CD8-positive, alpha-beta memory T cell (primary cell): ENCODE measurements at regions not wholly inside any gene's neighbourhood (a gene's known extent, or its start where the extent isn't known, plus 50 kb on each side); places are given as distances from the start of the nearest gene placed in this dataset.

Experiments
- CTCF ChIA-PET: fragments of 350-600 bp; sonication (Branson Sonifier 250); formaldehyde crosslinking; loops from one replicate; lab custom pipeline; 2021; ENCODE audit warnings: antibody characterized with exemption; lab: Charles Lee
- POLR2A ChIA-PET: fragments of 350-600 bp; sonication (Branson Sonifier 250); formaldehyde crosslinking; loops from one replicate; lab custom pipeline; 2021; ENCODE audit warnings: antibody characterized with exemption; lab: Charles Lee
- DNase-seq, 5 donors: peaks; one replicate each; pipeline versions ENCODE4 v3.0.0 to v3.0.0-alpha.2; 2020 to 2022; ENCODE audit warnings: mixed read lengths in 1 of 5
- H3K27ac ChIP-seq: one replicate; pipeline ENCODE4 v1.7.0; 2013; ENCODE audit warnings: low read depth, mild to moderate bottlenecking, low read length, moderate library complexity
- H3K27me3 ChIP-seq: 2 replicates; pipeline ENCODE4 v1.7.0; 2013; ENCODE audit warnings: low read length, mild to moderate bottlenecking; ENCODE audit not compliant: insufficient read depth, poor library complexity, severe bottlenecking
- H3K36me3 ChIP-seq: 2 replicates; pipeline ENCODE4 v1.7.0; 2013; ENCODE audit warnings: mild to moderate bottlenecking, low read length, moderate library complexity; ENCODE audit not compliant: insufficient read depth
- H3K4me1 ChIP-seq: 2 replicates; pipeline ENCODE4 v1.7.0; 2013; ENCODE audit warnings: mild to moderate bottlenecking, low read length, moderate library complexity; ENCODE audit not compliant: insufficient read depth
- H3K4me3 ChIP-seq: 2 replicates; pipeline ENCODE4 v1.7.0; 2013; ENCODE audit warnings: mild to moderate bottlenecking, low read length
- H3K9me3 ChIP-seq: 2 replicates; pipeline ENCODE4 v1.7.0; 2013; ENCODE audit warnings: mild to moderate bottlenecking, low read length
- H3K27ac Mint-ChIP-seq, 8 donors: one replicate each; pipeline ENCODE4 v1.8.0; 2020 to 2021; ENCODE audit warnings: mixed read lengths in 8 of 8, mild to moderate bottlenecking in 6 of 8, inconsistent platforms in 3 of 8, moderate library complexity in 3 of 8
- H3K27me3 Mint-ChIP-seq, 2 donors: one replicate each; pipeline ENCODE4 v1.8.0; 2020 to 2021; ENCODE audit warnings: mixed read lengths in 2 of 2, mild to moderate bottlenecking in 1 of 2, moderate library complexity in 1 of 2
- H3K36me3 Mint-ChIP-seq, 3 donors: one replicate each; pipeline ENCODE4 v1.8.0; 2020 to 2021; ENCODE audit warnings: mixed read lengths in 3 of 3, inconsistent platforms in 1 of 3, mild to moderate bottlenecking in 1 of 3
- H3K4me1 Mint-ChIP-seq, 3 donors: one replicate each; pipeline ENCODE4 v1.8.0; 2020 to 2021; ENCODE audit warnings: mixed read lengths in 3 of 3, inconsistent platforms in 1 of 3, mild to moderate bottlenecking in 1 of 3
- H3K4me3 Mint-ChIP-seq, 7 donors: one replicate each; pipeline ENCODE4 v1.8.0; 2020 to 2021; ENCODE audit warnings: mixed read lengths in 7 of 7, mild to moderate bottlenecking in 6 of 7, moderate library complexity in 4 of 7, inconsistent platforms in 2 of 7
- H3K9me3 Mint-ChIP-seq, 5 donors: one replicate each; pipeline ENCODE4 v1.8.0; 2020 to 2022; ENCODE audit warnings: mixed read lengths in 5 of 5, mild to moderate bottlenecking in 3 of 5, moderate library complexity in 2 of 5, inconsistent platforms in 1 of 5

GRCh38 chr2:80715433-80715832, 410.9 kb upstream of the LRRTM1 start:
- Histone ChIP-seq H3K27ac (no peak overlapping the region), H3K4me1 (no peaks in the 10 kb centered on the region), H3K36me3 (no peaks in the 10 kb centered on the region), H3K4me3 (no peak overlapping the region), H3K27me3 (no peaks in the 10 kb centered on the region), H3K9me3 (no peaks in the 10 kb centered on the region)
- Mint-ChIP-seq H3K4me1 (no peaks in the 10 kb centered on the region), H3K27ac (no peak overlapping the region), H3K4me3 (no peak overlapping the region), H3K36me3 (no peaks in the 10 kb centered on the region), H3K27me3 (no peaks in the 10 kb centered on the region), H3K9me3 (peaks cover 4 to 25% (median 12%) of the 10 kb centered on the region in 5 donors)
- ChIA-PET CTCF (no interaction called here), POLR2A (no interaction called here)
- DNase-seq, result no peak

GRCh38 chr2:80711915-80712314, 407.4 kb upstream of the LRRTM1 start:
- no peak overlapping the region for H3K27ac ChIP-seq
- H3K4me3 ChIP-seq, result no peak overlapping the region
- no peaks in the 10 kb centered on the region for H3K36me3 ChIP-seq
- no peaks in the 10 kb centered on the region for H3K4me1 ChIP-seq
- H3K9me3 ChIP-seq, result no peaks in the 10 kb centered on the region
- peaks cover 5 to 29% (median 14%) of the 10 kb centered on the region in 5 donors for H3K9me3 Mint-ChIP-seq
- no peaks in the 10 kb centered on the region for H3K27me3 ChIP-seq
- ChIA-PET POLR2A (no interaction called here), CTCF (no interaction called here)
- no peaks in the 10 kb centered on the region for H3K27me3 Mint-ChIP-seq
- H3K27ac Mint-ChIP-seq, result no peak overlapping the region
- no peaks in the 10 kb centered on the region for H3K4me1 Mint-ChIP-seq
- DNase-seq, result no peak
- no peaks in the 10 kb centered on the region for H3K36me3 Mint-ChIP-seq
- no peak overlapping the region for H3K4me3 Mint-ChIP-seq

GRCh38 chr2:80706951-80707350, 402.4 kb upstream of the LRRTM1 start:
- H3K27me3 Mint-ChIP-seq, result no peaks in the 10 kb centered on the region
- H3K9me3 Mint-ChIP-seq, result peaks cover 9 to 25% (median 11%) of the 10 kb centered on the region in 5 donors
- no peak overlapping the region for H3K27ac Mint-ChIP-seq
- ChIA-PET POLR2A (no interaction called here), CTCF (no interaction called here)
- no peak overlapping the region for H3K27ac ChIP-seq
- H3K4me1 Mint-ChIP-seq, result no peaks in the 10 kb centered on the region
- DNase-seq, result no peak
- H3K36me3 ChIP-seq, result no peaks in the 10 kb centered on the region
- H3K4me3 Mint-ChIP-seq, result no peak overlapping the region
- no peaks in the 10 kb centered on the region for H3K9me3 ChIP-seq
- H3K4me1 ChIP-seq, result no peaks in the 10 kb centered on the region
- no peaks in the 10 kb centered on the region for H3K27me3 ChIP-seq
- H3K4me3 ChIP-seq, result no peak overlapping the region
- H3K36me3 Mint-ChIP-seq, result peaks cover 0 to 1% (median 0%) of the 10 kb centered on the region in 3 donors

GRCh38 chr2:80706541-80706940, 402.0 kb upstream of the LRRTM1 start:
- Mint-ChIP-seq H3K27me3 (no peaks in the 10 kb centered on the region), H3K4me3 (no peak overlapping the region), H3K9me3 (peaks cover 9 to 25% (median 15%) of the 10 kb centered on the region in 5 donors), H3K27ac (no peak overlapping the region), H3K36me3 (peaks cover 0 to 1% (median 0%) of the 10 kb centered on the region in 3 donors), H3K4me1 (no peaks in the 10 kb centered on the region)
- ChIA-PET POLR2A (no interaction called here), CTCF (no interaction called here)
- Histone ChIP-seq H3K4me3 (no peak overlapping the region), H3K27ac (no peak overlapping the region), H3K4me1 (no peaks in the 10 kb centered on the region), H3K27me3 (no peaks in the 10 kb centered on the region), H3K9me3 (no peaks in the 10 kb centered on the region), H3K36me3 (no peaks in the 10 kb centered on the region)
- no peak for DNase-seq

- no peaks in the 10 kb centered on the region for H3K4me1 Mint-ChIP-seq
- no peak overlapping the region for H3K4me3 Mint-ChIP-seq
- POLR2A ChIA-PET, result no interaction called here
- Histone ChIP-seq H3K9me3 (no peaks in the 10 kb centered on the region), H3K27ac (no peak overlapping the region), H3K27me3 (no peaks in the 10 kb centered on the region), H3K4me1 (no peaks in the 10 kb centered on the region), H3K36me3 (no peaks in the 10 kb centered on the region), H3K4me3 (no peak overlapping the region)
- no peak overlapping the region for H3K27ac Mint-ChIP-seq
- no peaks in the 10 kb centered on the region for H3K27me3 Mint-ChIP-seq
- peaks cover 0 to 1% (median 0%) of the 10 kb centered on the region in 3 donors for H3K36me3 Mint-ChIP-seq
- no peak for DNase-seq
- CTCF ChIA-PET, result no interaction called here
- H3K9me3 Mint-ChIP-seq, result peaks cover 9 to 37% (median 14%) of the 10 kb centered on the region in 5 donors
Measured at GRCh38 chr2:80703532-80703931, 399.0 kb upstream of the LRRTM1 start.

- Mint-ChIP-seq H3K27ac (peak overlapping the region in 1 of 8 donors; percentile 34), H3K9me3 (peaks cover 9 to 34% (median 13%) of the 10 kb centered on the region in 5 donors), H3K4me1 (no peaks in the 10 kb centered on the region), H3K27me3 (no peaks in the 10 kb centered on the region), H3K4me3 (no peak overlapping the region), H3K36me3 (no peaks in the 10 kb centered on the region)
- DNase-seq, result no peak
- no peak overlapping the region for H3K27ac ChIP-seq
- no peaks in the 10 kb centered on the region for H3K9me3 ChIP-seq
- POLR2A ChIA-PET, result no interaction called here
- H3K27me3 ChIP-seq, result no peaks in the 10 kb centered on the region
- no peaks in the 10 kb centered on the region for H3K36me3 ChIP-seq
- no peak overlapping the region for H3K4me3 ChIP-seq
- no peaks in the 10 kb centered on the region for H3K4me1 ChIP-seq
- CTCF ChIA-PET, result no interaction called here
Measured at GRCh38 chr2:80700961-80701360, 396.4 kb upstream of the LRRTM1 start.
